ENCODE measurements at regions not wholly inside any gene's neighbourhood (a gene's known extent, or its start where the extent isn't known, plus 50 kb on each side); places are given as distances from the start of the nearest gene placed in this dataset.

- TF ChIP-seq CTCF (IDR thresholded peaks at IDR 0.05; ENCODE audit: insufficient read depth, low read length, poor library complexity, severe bottlenecking) (no peak), EZH2phosphoT487 (conservative IDR thresholded peaks at IDR 0.05; ENCODE audit: low read length) (no peak)
Observed at GRCh38 chr7:118626739-118627138, 402.2 kb downstream of the ANKRD7 start.
